Thyroid gland (tissue), 4 donors: ENCODE measurements at regions not wholly inside any gene's neighbourhood (a gene's known extent, or its start where the extent isn't known, plus 50 kb on each side); places are given as distances from the start of the nearest gene placed in this dataset.

Source experiments
- DNase-seq, 2 donors: peaks; one replicate each; pipeline ENCODE4 v3.0.0-alpha.2; 2019
- H3K27ac ChIP-seq, 3 donors: fragments of 200-600 bp; sonication (generic); 1 replicate in 2 of 3; 2 replicates in 1 of 3; pipeline ENCODE4 v1.5.1; 2016 to 2019; ENCODE audit warnings: mild to moderate bottlenecking in 1 of 3, moderate library complexity in 1 of 3
- H3K27me3 ChIP-seq: fragments of 200-600 bp; sonication (generic); one replicate; pipeline ENCODE4 v1.5.1; 2019
- H3K36me3 ChIP-seq, 2 donors: fragments of 200-600 bp; sonication (generic); one replicate each; pipeline ENCODE4 v1.5.1; 2016 to 2019
- H3K4me1 ChIP-seq, 2 donors: fragments of 200-600 bp; sonication (generic); one replicate each; pipeline ENCODE4 v1.5.1; 2017 to 2019
- H3K4me3 ChIP-seq, 3 donors: fragments of 200-600 bp; sonication (generic); replicated peaks in 1 of 3; 1 replicate in 2 of 3; 2 replicates in 1 of 3; pipeline ENCODE4 v1.5.1; 2016; ENCODE audit warnings: mild to moderate bottlenecking in 1 of 3
- H3K9me3 ChIP-seq: fragments of 200-600 bp; sonication (generic); one replicate; pipeline ENCODE4 v1.5.1; 2017
- CTCF ChIP-seq, 6 experiments: fragments of 200-600 bp in 3 of 6; fragments of 450-650 bp in 3 of 6; sonication (generic) in 3 of 6; IDR thresholded peaks; one replicate each; pipeline ENCODE4 v1.5.1; 2016 to 2019; ENCODE audit warnings: antibody characterized with exemption in 6 of 6, mild to moderate bottlenecking in 2 of 6, inconsistent platforms in 1 of 6, moderate library complexity in 1 of 6
- POLR2A ChIP-seq, 2 donors: fragments of 450-650 bp; IDR thresholded peaks; one replicate each; pipeline ENCODE4 v1.6.1; 2017; ENCODE audit warnings: antibody characterized with exemption in 2 of 2, mild to moderate bottlenecking in 2 of 2, moderate library complexity in 1 of 2
- WGBS, 2 donors: methylation state at CpG; one replicate each; pipeline ENCODE4 v1.1.5; 2017; 5-methylcytosine and 5-hydroxymethylcytosine counted together
- intact Hi-C: fragments of 100-400 bp; cut with DNase I; formaldehyde crosslinking; loops from one replicate; pipeline ENCODE4 v1.15.1; 2023

- no peak for DNase-seq
- no peak for TF ChIP-seq CTCF (IDR thresholded peaks at IDR 0.05)
- no peak for TF ChIP-seq POLR2A (IDR thresholded peaks at IDR 0.05)
- intact Hi-C loops, result no loop called here
Measured at GRCh38 chr1:177891809-177892208, 78.0 kb downstream of the SEC16B start.

GRCh38 chr1:177890479-177890878 lies 79.4 kb downstream of the SEC16B start:
- Histone ChIP-seq H3K36me3 (no peaks in the 10 kb centered on the region), H3K9me3 (no peaks in the 10 kb centered on the region), H3K27me3 (no peaks in the 10 kb centered on the region), H3K4me1 (no peaks in the 10 kb centered on the region), H3K27ac (no peak overlapping the region), H3K4me3 (no peak overlapping the region)
- intact Hi-C loops, result no loop called here
- TF ChIP-seq CTCF (IDR thresholded peaks at IDR 0.05) (no peak), POLR2A (IDR thresholded peaks at IDR 0.05) (no peak)
- WGBS, 2 donors, result 45 to 83% methylated on average over 1 of the region's 1 CpG
- DNase-seq, result no peak

More at GRCh38 chr1:177891809-177892208, 78.0 kb downstream of the SEC16B start:
- Histone ChIP-seq H3K27ac (no peak overlapping the region), H3K27me3 (no peaks in the 10 kb centered on the region), H3K36me3 (no peaks in the 10 kb centered on the region), H3K9me3 (no peaks in the 10 kb centered on the region), H3K4me3 (no peak overlapping the region), H3K4me1 (no peaks in the 10 kb centered on the region)
- WGBS, 2 donors, result 100% methylated on average over 1 of the region's 1 CpG

- Histone ChIP-seq H3K4me1 (no peaks in the 10 kb centered on the region), H3K27me3 (no peaks in the 10 kb centered on the region), H3K9me3 (no peaks in the 10 kb centered on the region), H3K4me3 (no peak overlapping the region), H3K27ac (no peak overlapping the region), H3K36me3 (no peaks in the 10 kb centered on the region)
- intact Hi-C loops, result no loop called here
- no peak for DNase-seq
- TF ChIP-seq POLR2A (IDR thresholded peaks at IDR 0.05), result no peak
- TF ChIP-seq CTCF (IDR thresholded peaks at IDR 0.05), result no peak
Measured at GRCh38 chr1:177884479-177885021, 85.3 kb downstream of the SEC16B start.

- intact Hi-C loops, result no loop called here
- TF ChIP-seq CTCF (IDR thresholded peaks at IDR 0.05) (no peak), POLR2A (IDR thresholded peaks at IDR 0.05) (no peak)
- no peaks in the 10 kb centered on the region for H3K27me3 ChIP-seq
- H3K36me3 ChIP-seq, result no peaks in the 10 kb centered on the region
- WGBS, 2 donors, result 92 to 95% methylated on average over 3 of the region's 3 CpGs
- no peak for DNase-seq
- H3K9me3 ChIP-seq, result no peaks in the 10 kb centered on the region
- no peak overlapping the region for H3K27ac ChIP-seq
- no peaks in the 10 kb centered on the region for H3K4me1 ChIP-seq
- H3K4me3 ChIP-seq, result no peak overlapping the region
Measured at GRCh38 chr1:177883581-177883980, 86.3 kb downstream of the SEC16B start.

GRCh38 chr1:177880339-177880891 lies 89.4 kb downstream of the SEC16B start:
- no peaks in the 10 kb centered on the region for H3K27me3 ChIP-seq
- H3K4me1 ChIP-seq, result no peaks in the 10 kb centered on the region
- no peaks in the 10 kb centered on the region for H3K9me3 ChIP-seq
- H3K4me3 ChIP-seq, result no peak overlapping the region
- no peak for DNase-seq
- TF ChIP-seq CTCF (IDR thresholded peaks at IDR 0.05) (no peak), POLR2A (IDR thresholded peaks at IDR 0.05) (no peak)
- intact Hi-C loops, result no loop called here
- no peak overlapping the region for H3K27ac ChIP-seq
- H3K36me3 ChIP-seq, result no peaks in the 10 kb centered on the region
- 76 to 82% methylated on average over 7 of the region's 7 CpGs for WGBS, 2 donors
